Ectodermal cell (in vitro differentiated cells): ENCODE measurements at regions not wholly inside any gene's neighbourhood (a gene's known extent, or its start where the extent isn't known, plus 50 kb on each side); places are given as distances from the start of the nearest gene placed in this dataset.

Experiments
- H3K27ac ChIP-seq: 2 replicates; pipeline ENCODE4 v1.7.0; 2013; ENCODE audit warnings: mild to moderate bottlenecking, low read depth, low read length; ENCODE audit not compliant: insufficient read depth, poor library complexity, severe bottlenecking
- H3K27me3 ChIP-seq: 2 replicates; pipeline ENCODE4 v1.7.0; 2013; ENCODE audit warnings: mild to moderate bottlenecking, low read length; ENCODE audit not compliant: insufficient read depth, control insufficient read depth, poor library complexity, severe bottlenecking
- H3K36me3 ChIP-seq: one replicate; pipeline ENCODE4 v1.7.0; 2013; ENCODE audit warnings: low read length; ENCODE audit not compliant: control insufficient read depth, insufficient read depth
- H3K4me1 ChIP-seq: one replicate; pipeline ENCODE4 v1.7.0; 2013; ENCODE audit warnings: low read length; ENCODE audit not compliant: control insufficient read depth, insufficient read depth
- H3K4me3 ChIP-seq: 2 replicates; pipeline ENCODE4 v1.7.0; 2013; ENCODE audit warnings: low read depth, low read length, control low read depth; ENCODE audit not compliant: insufficient read depth
- H3K9me3 ChIP-seq: 2 replicates; pipeline ENCODE4 v1.7.0; 2013; ENCODE audit warnings: mild to moderate bottlenecking, low read length, moderate library complexity; ENCODE audit not compliant: control insufficient read depth
- whole genome bisulfite sequencing, 2 experiments: methylation state at CpG; one replicate each; pipeline ENCODE4 v1.1.7; 2013; ENCODE audit warnings: missing lambda C conversion rate in 2 of 2; 5-methylcytosine and 5-hydroxymethylcytosine counted together

DNA sequence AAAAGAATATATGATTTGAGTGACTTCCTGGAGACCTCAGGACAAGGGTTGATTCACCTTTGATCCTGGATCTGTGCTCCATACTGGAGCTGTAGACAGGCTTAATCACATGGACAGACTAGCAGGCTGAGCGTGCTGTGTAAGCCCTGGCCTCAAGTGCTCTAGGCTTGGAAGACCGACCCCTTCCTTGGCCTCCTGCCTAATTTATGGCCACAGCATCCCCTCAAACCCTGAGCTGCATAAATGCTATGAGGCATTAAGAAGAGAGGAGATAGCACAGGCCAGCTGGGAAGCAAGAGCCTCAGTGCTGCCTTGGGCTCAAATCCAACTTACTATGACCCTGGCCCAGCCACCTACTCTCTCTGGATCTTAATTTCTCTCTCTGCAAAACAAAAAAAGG, 385.1 kb downstream of the BUD13 start:
- Histone ChIP-seq H3K27ac (no peak overlapping the region), H3K4me3 (no peak overlapping the region), H3K36me3 (no peaks in the 10 kb centered on the region), H3K9me3 (no peaks in the 10 kb centered on the region), H3K27me3 (no peaks in the 10 kb centered on the region), H3K4me1 (no peaks in the 10 kb centered on the region)
- WGBS, 2 experiments = 91 to 96% methylated on average over 2 of the region's 2 CpGs

- H3K36me3 ChIP-seq = no peaks in the 10 kb centered on the region
- H3K27me3 ChIP-seq = no peaks in the 10 kb centered on the region
- H3K4me1 ChIP-seq = no peaks in the 10 kb centered on the region
- H3K9me3 ChIP-seq = no peaks in the 10 kb centered on the region
- no peak overlapping the region for H3K4me3 ChIP-seq
- no peak overlapping the region for H3K27ac ChIP-seq
- WGBS, 2 experiments = 93 to 95% methylated on average over 9 of the region's 9 CpGs
These were observed 386.6 kb downstream of the BUD13 start for GRCh38 chr11:116386118-116386699.

GRCh38 chr11:116384876-116385275, 387.9 kb downstream of the BUD13 start:
- Histone ChIP-seq H3K4me1 (no peaks in the 10 kb centered on the region), H3K9me3 (no peaks in the 10 kb centered on the region), H3K4me3 (no peak overlapping the region), H3K27me3 (no peaks in the 10 kb centered on the region), H3K27ac (no peak overlapping the region), H3K36me3 (no peaks in the 10 kb centered on the region)
- WGBS, 2 experiments = 94 to 99% methylated on average over 4 of the region's 4 CpGs

GRCh38 chr11:116384407-116384806, 388.4 kb downstream of the BUD13 start:
- no peaks in the 10 kb centered on the region for H3K36me3 ChIP-seq
- no peaks in the 10 kb centered on the region for H3K4me1 ChIP-seq
- H3K27ac ChIP-seq = no peak overlapping the region
- no peaks in the 10 kb centered on the region for H3K27me3 ChIP-seq
- H3K9me3 ChIP-seq = no peaks in the 10 kb centered on the region
- 57 to 58% methylated on average over 4 to 5 of the region's 5 CpGs for WGBS, 2 experiments
- H3K4me3 ChIP-seq = no peak overlapping the region

GRCh38 chr11:116379185-116379828, 393.5 kb downstream of the BUD13 start:
- H3K27ac ChIP-seq = no peak overlapping the region
- WGBS, 2 experiments = 39 to 41% methylated on average over 7 of the region's 7 CpGs
- no peaks in the 10 kb centered on the region for H3K27me3 ChIP-seq
- H3K36me3 ChIP-seq = no peaks in the 10 kb centered on the region
- H3K9me3 ChIP-seq = no peaks in the 10 kb centered on the region
- H3K4me1 ChIP-seq = no peaks in the 10 kb centered on the region
- H3K4me3 ChIP-seq = no peak overlapping the region

DNA sequence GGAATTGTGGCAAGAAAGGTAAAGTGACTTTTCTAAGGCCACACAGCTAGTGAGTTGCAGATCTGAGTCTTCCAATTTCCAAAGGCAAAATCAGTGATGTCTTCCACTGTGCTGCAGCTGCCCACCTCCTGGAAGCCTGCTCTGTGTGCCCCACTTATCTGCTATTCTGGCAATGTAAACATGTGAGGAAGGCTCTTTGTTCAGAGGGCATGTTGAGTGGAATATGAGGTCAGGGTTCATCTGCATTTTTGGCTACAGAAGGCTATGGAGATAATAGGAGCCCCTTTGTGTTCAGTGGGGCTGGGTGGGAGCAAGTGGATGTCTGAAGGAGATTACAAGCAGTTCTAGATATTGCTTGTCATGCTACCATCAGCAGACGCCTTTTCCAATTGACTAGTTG, 396.2 kb downstream of the BUD13 start:
- Histone ChIP-seq H3K27me3 (no peaks in the 10 kb centered on the region), H3K27ac (no peak overlapping the region), H3K4me1 (no peaks in the 10 kb centered on the region), H3K4me3 (no peak overlapping the region), H3K36me3 (no peaks in the 10 kb centered on the region), H3K9me3 (no peaks in the 10 kb centered on the region)
- WGBS, 2 experiments = 94 to 97% methylated on average over 1 of the region's 1 CpG

- Histone ChIP-seq H3K36me3 (no peaks in the 10 kb centered on the region), H3K27me3 (no peaks in the 10 kb centered on the region), H3K4me3 (no peak overlapping the region), H3K9me3 (no peaks in the 10 kb centered on the region), H3K27ac (no peak overlapping the region), H3K4me1 (no peaks in the 10 kb centered on the region)
- WGBS, 2 experiments = 92 to 97% methylated on average over 1 of the region's 1 CpG
These were observed 396.7 kb downstream of the BUD13 start for GRCh38 chr11:116376054-116376453.

DNA sequence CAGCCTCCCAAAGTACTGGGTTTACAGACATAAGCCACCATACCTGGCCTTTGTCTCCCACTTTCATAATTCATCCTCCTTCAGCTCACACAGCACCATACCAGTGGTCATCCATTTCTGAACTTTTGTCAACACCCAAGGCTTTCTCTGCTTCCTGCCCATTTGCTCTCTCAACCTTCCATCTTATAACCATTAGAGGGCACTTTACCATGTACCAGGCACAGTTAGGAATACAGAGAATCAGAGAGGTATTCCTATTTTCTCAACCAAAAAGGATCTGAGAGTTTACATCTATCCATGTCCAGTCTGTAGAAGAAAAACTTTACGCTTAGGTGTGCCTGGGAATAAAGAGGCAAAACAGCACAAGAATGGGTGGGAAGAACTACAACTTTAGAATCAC, 397.6 kb downstream of the BUD13 start:
- Histone ChIP-seq H3K4me3 (no peak overlapping the region), H3K9me3 (no peaks in the 10 kb centered on the region), H3K27me3 (no peaks in the 10 kb centered on the region), H3K27ac (no peak overlapping the region), H3K36me3 (no peaks in the 10 kb centered on the region), H3K4me1 (no peaks in the 10 kb centered on the region)
- 86 to 89% methylated on average over 1 of the region's 1 CpG for WGBS, 2 experiments

- Histone ChIP-seq H3K4me1 (no peaks in the 10 kb centered on the region), H3K27ac (no peak overlapping the region)
- 90 to 100% methylated on average over 1 of the region's 1 CpG for WGBS, 2 experiments
These were observed 398.7 kb downstream of the BUD13 start for GRCh38 chr11:116374085-116374484.

DNA sequence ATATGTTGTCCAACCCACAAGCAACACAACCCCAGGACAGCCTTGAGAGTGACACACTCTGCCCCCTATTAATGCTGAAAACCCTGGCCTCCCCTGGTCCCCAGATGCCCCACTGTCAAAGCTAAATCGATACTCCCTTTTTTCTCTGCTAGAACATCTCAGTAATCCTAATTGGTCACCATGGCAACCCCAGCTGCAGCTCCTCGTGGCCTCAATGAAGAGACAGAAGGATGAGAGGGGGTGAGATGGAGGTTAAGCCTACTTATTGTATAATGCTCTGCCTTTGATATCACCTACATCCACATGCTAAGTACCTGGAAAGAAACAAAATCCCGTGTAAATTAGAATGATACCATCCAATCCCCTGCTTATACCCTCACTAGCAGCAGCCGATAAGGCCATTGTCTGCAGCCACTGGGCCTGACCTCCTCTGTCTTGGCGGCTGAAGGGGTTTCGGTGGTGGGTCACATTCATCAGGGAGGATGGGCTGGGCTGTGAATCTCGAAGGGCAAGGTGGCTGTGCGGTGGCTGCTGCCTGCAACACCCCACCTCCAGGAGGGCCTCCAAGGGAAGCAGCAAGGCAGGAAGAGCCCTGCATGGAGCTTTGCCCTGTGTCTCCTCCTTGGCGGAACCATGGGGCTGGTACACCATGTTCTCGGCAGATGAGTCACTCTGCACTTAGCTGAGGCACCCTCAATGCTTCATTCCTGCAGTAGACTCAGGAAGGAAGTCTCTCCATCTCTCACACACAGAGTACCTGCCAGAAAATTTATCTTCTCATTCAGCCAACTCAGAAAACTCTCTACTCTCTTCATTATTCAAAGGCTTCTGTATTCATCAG, 399.5 kb downstream of the BUD13 start:
- Histone ChIP-seq H3K27me3 (no peaks in the 10 kb centered on the region), H3K4me1 (no peaks in the 10 kb centered on the region), H3K36me3 (no peaks in the 10 kb centered on the region), H3K27ac (no peak overlapping the region), H3K9me3 (no peaks in the 10 kb centered on the region), H3K4me3 (no peak overlapping the region)
- WGBS, 2 experiments = 82 to 90% methylated on average over 9 to 10 of the region's 10 CpGs

More at GRCh38 chr11:116374085-116374484, 398.7 kb downstream of the BUD13 start:
- no peaks in the 10 kb centered on the region for H3K9me3 ChIP-seq
- H3K27me3 ChIP-seq = no peaks in the 10 kb centered on the region
- H3K36me3 ChIP-seq = no peaks in the 10 kb centered on the region
- no peak overlapping the region for H3K4me3 ChIP-seq
